HG03521 (cell line): ENCODE measurements at regions not wholly inside any gene's neighbourhood (a gene's known extent, or its start where the extent isn't known, plus 50 kb on each side); places are given as distances from the start of the nearest gene placed in this dataset.

Experiments used
- ATAC-seq: cut with Tn5 transposase; IDR thresholded peaks from one replicate; pipeline ENCODE4 v1.9.1; 2021; ENCODE audit warnings: mild to moderate bottlenecking, moderate library complexity; ENCODE audit not compliant: unreplicated experiment

GRCh38 chr3:59311231-59311630 lies 261.4 kb upstream of the CFAP20DC start:
- ATAC-seq = no peak

GRCh38 chr3:59310736-59311135 lies 260.9 kb upstream of the CFAP20DC start:
- ATAC-seq = no peak

- ATAC-seq = no peak
These were observed 258.9 kb upstream of the CFAP20DC start for GRCh38 chr3:59308684-59309083.

- no peak for ATAC-seq
These were observed 258.2 kb upstream of the CFAP20DC start for GRCh38 chr3:59308001-59308400.

GRCh38 chr3:59306436-59306835 lies 256.6 kb upstream of the CFAP20DC start:
- no peak for ATAC-seq

GRCh38 chr3:59304296-59304695 lies 254.5 kb upstream of the CFAP20DC start:
- no peak for ATAC-seq

- no peak for ATAC-seq
These were observed 253.6 kb upstream of the CFAP20DC start for GRCh38 chr3:59303452-59303851.

GRCh38 chr3:59302442-59302841 lies 252.6 kb upstream of the CFAP20DC start:
- no peak for ATAC-seq

- no peak for ATAC-seq
These were observed 250.9 kb upstream of the CFAP20DC start for GRCh38 chr3:59300733-59301132.

- no peak for ATAC-seq
These were observed 249.7 kb upstream of the CFAP20DC start for GRCh38 chr3:59299561-59299960.

GRCh38 chr3:59290358-59290757 lies 240.5 kb upstream of the CFAP20DC start:
- ATAC-seq = no peak

- no peak for ATAC-seq
These were observed 240.0 kb upstream of the CFAP20DC start for GRCh38 chr3:59289831-59290230.

- ATAC-seq = no peak
These were observed 239.1 kb upstream of the CFAP20DC start for GRCh38 chr3:59288951-59289350.

GRCh38 chr3:59286791-59287531 lies 237.1 kb upstream of the CFAP20DC start:
- ATAC-seq = no peak

GRCh38 chr3:59285560-59285959 lies 235.7 kb upstream of the CFAP20DC start:
- ATAC-seq = no peak

GRCh38 chr3:59284926-59285325 lies 235.1 kb upstream of the CFAP20DC start:
- ATAC-seq = no peak

- no peak for ATAC-seq
These were observed 230.3 kb upstream of the CFAP20DC start for GRCh38 chr3:59280113-59280512.

GRCh38 chr3:59277816-59278215 lies 228.0 kb upstream of the CFAP20DC start:
- ATAC-seq = no peak

GRCh38 chr3:59277201-59277600 lies 227.4 kb upstream of the CFAP20DC start:
- ATAC-seq = no peak

- ATAC-seq = no peak
These were observed 224.2 kb upstream of the CFAP20DC start for GRCh38 chr3:59273976-59274375.

- ATAC-seq = no peak
These were observed 222.1 kb upstream of the CFAP20DC start for GRCh38 chr3:59271971-59272370.

GRCh38 chr3:59270921-59271320 lies 221.1 kb upstream of the CFAP20DC start:
- no peak for ATAC-seq

GRCh38 chr3:59270209-59270608 lies 220.4 kb upstream of the CFAP20DC start:
- ATAC-seq = no peak
